Keratinocyte (primary cell): ENCODE measurements at regions not wholly inside any gene's neighbourhood (a gene's known extent, or its start where the extent isn't known, plus 50 kb on each side); places are given as distances from the start of the nearest gene placed in this dataset.

Source experiments
- CTCF ChIP-seq, 3 experiments: IDR thresholded peaks in 1 of 3; conservative IDR thresholded peaks in 1 of 3; optimal IDR thresholded peaks in 1 of 3; 2 replicates in 2 of 3; 3 replicates in 1 of 3; pipeline versions ENCODE3 to v1.5.1; 2011; ENCODE audit warnings: low read length in 3 of 3, mild to moderate bottlenecking in 3 of 3, moderate library complexity in 2 of 3, control low read depth in 1 of 3, inconsistent platforms in 1 of 3; ENCODE audit not compliant: insufficient read depth in 2 of 3; ENCODE audit errors: extremely low read depth in 1 of 3
- EZH2 ChIP-seq: IDR thresholded peaks from one replicate; pipeline ENCODE4 v1.6.1; 2012; ENCODE audit warnings: inconsistent platforms, mild to moderate bottlenecking, low read length, moderate library complexity

DNA sequence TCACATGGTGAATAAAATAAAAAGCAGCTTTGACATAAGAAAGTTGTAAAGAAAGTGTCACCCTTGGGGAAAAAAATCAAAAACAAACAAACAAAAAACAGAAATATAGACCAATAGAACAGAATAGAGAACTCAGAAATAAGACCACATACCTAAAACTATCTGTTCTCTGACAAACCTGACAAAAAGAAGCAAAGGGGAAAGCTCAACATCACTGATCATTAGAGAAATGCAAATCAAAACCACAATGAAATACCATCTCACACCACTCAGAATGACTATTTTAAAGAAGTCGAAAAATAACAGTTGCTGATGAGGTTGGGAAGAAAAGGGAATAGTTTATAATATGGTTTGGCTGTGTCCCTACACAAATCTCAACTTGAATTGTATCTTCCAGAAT, 159.1 kb downstream of the TINAG start:
- TF ChIP-seq EZH2 (no peak), CTCF (optimal IDR thresholded peaks at IDR 0.05 in 1 of 3, IDR thresholded peaks at IDR 0.05 in 1 of 3, conservative IDR thresholded peaks at IDR 0.05 in 1 of 3; ENCODE audit: extremely low read depth in 1 of 3, insufficient read depth in 2 of 3, low read length in 3 of 3) (no peak)
